Prostate gland (tissue), 2 donors: ENCODE measurements at regions not wholly inside any gene's neighbourhood (a gene's known extent, or its start where the extent isn't known, plus 50 kb on each side); places are given as distances from the start of the nearest gene placed in this dataset.

Source experiments
- CTCF ChIP-seq, 4 experiments: fragments of 200-600 bp in 2 of 4; fragments of 450-650 bp in 2 of 4; sonication (generic) in 2 of 4; IDR thresholded peaks; 1 replicate in 3 of 4; 2 replicates in 1 of 4; pipeline ENCODE4 v1.5.1; 2016 to 2019; ENCODE audit warnings: antibody characterized with exemption in 4 of 4, mild to moderate bottlenecking in 2 of 4, moderate library complexity in 2 of 4
- POLR2A ChIP-seq: fragments of 450-650 bp; IDR thresholded peaks from one replicate; pipeline ENCODE4 v1.6.1; 2016; ENCODE audit warnings: antibody characterized with exemption, mild to moderate bottlenecking
- POLR2AphosphoS5 ChIP-seq: sonication (generic); formaldehyde crosslinking; IDR thresholded peaks from one replicate; pipeline ENCODE4 v1.6.1; 2017; ENCODE audit warnings: antibody characterized with exemption

GRCh38 chr2:145631561-145631960 is 1111.6 kb upstream of the ZEB2 start:
- TF ChIP-seq CTCF (IDR thresholded peaks at IDR 0.05) (no peak), POLR2A (no peak), POLR2AphosphoS5 (no peak)
